Upper lobe of left lung (tissue), 6 donors: ENCODE measurements at regions not wholly inside any gene's neighbourhood (a gene's known extent, or its start where the extent isn't known, plus 50 kb on each side); places are given as distances from the start of the nearest gene placed in this dataset.

ENCODE experiments used
- ATAC-seq, 2 donors: fragments of 200-7000 bp; cut with Tn5 transposase; one replicate each; pipeline ENCODE4 v1.9.1; 2022; ENCODE audit warnings: mild to moderate bottlenecking in 2 of 2, moderate library complexity in 2 of 2; ENCODE audit not compliant: low FRiP score in 2 of 2
- DNase-seq, 2 donors: peaks; one replicate each; pipeline ENCODE4 v3.0.0-alpha.2; 2019 to 2020
- H3K27ac ChIP-seq, 4 donors: fragments of 200-600 bp; sonication (generic); one replicate each; pipeline ENCODE4 v1.5.1; 2016 to 2019
- H3K27me3 ChIP-seq, 4 donors: fragments of 200-600 bp; sonication (generic); one replicate each; pipeline ENCODE4 v1.5.1; 2017 to 2019
- H3K36me3 ChIP-seq, 4 donors: fragments of 200-600 bp; sonication (generic); one replicate each; pipeline ENCODE4 v1.5.1; 2016 to 2019
- H3K4me1 ChIP-seq, 4 donors: fragments of 200-600 bp; sonication (generic); one replicate each; pipeline ENCODE4 v1.5.1; 2018 to 2019
- H3K4me3 ChIP-seq, 4 donors: fragments of 200-600 bp; sonication (generic); one replicate each; pipeline ENCODE4 v1.5.1; 2017 to 2019; ENCODE audit warnings: mild to moderate bottlenecking in 2 of 4, moderate library complexity in 1 of 4
- H3K9me3 ChIP-seq, 4 donors: fragments of 200-600 bp; sonication (generic); one replicate each; pipeline ENCODE4 v1.5.1; 2018 to 2019
- EP300 ChIP-seq, 4 donors: sonication (generic); formaldehyde crosslinking; IDR thresholded peaks; one replicate each; pipeline ENCODE4 v1.5.1; 2017; ENCODE audit warnings: antibody characterized with exemption in 4 of 4, control low read depth in 2 of 4
- POLR2A ChIP-seq, 4 donors: fragments of 450-650 bp; IDR thresholded peaks; one replicate each; pipeline ENCODE4 v1.5.1; 2016 to 2017; ENCODE audit warnings: antibody characterized with exemption in 4 of 4, mild to moderate bottlenecking in 2 of 4
- POLR2AphosphoS5 ChIP-seq, 2 donors: sonication (generic); formaldehyde crosslinking; IDR thresholded peaks; one replicate each; pipeline ENCODE4 v1.5.1; 2017; ENCODE audit warnings: antibody characterized with exemption in 2 of 2
- WGBS, 2 donors: methylation state at CpG; one replicate each; pipeline ENCODE4 v1.1.5; 2017 to 2018; 5-methylcytosine and 5-hydroxymethylcytosine counted together
- TF ChIP-seq, protein P1 (sequence below), 6 experiments: fragments of 450-650 bp in 4 of 6; fragments of 200-600 bp in 2 of 6; sonication (generic) in 2 of 6; IDR thresholded peaks; one replicate each; pipeline ENCODE4 v1.5.1; 2016 to 2019; ENCODE audit warnings: antibody characterized with exemption in 6 of 6
- donor health status: DM: no; HTN: no; CAD: no; lungs with moderate emphysema.
- donor health status: DM: no; HTN: yes; CAD: no; lungs with severe emphysema.

DNA sequence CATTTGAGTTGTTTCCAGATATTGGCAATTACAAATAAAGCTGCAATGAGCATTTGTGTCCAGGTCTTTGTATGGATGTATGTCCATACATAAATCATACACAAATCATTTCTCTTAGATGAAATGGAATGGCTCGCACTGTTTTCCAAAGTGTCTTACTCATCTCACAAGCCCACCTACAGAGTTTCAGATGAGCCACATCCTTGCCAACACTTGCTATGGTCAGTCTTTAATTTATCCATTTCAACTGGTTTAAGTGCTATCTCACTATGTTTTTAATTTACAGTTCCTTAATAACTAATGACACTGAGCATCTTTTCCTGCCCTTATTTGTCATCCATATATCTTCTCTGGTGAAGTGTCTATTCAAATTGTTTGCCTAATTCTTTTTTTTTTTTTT lies 132.9 kb upstream of the DIO3 start:
- WGBS, 2 donors = 95 to 96% methylated on average over 1 of the region's 1 CpG
- H3K27me3 ChIP-seq = no peaks in the 10 kb centered on the region
- no peaks in the 10 kb centered on the region for H3K4me1 ChIP-seq
- DNase-seq (no peak), ATAC-seq (no peak)
- H3K27ac ChIP-seq = no peak overlapping the region
- H3K4me3 ChIP-seq = no peak overlapping the region
- H3K9me3 ChIP-seq = peaks cover 0 to 13% (median 4%) of the 10 kb centered on the region in 4 donors
- TF ChIP-seq POLR2AphosphoS5 (IDR thresholded peaks at IDR 0.05) = no peak
- TF ChIP-seq, protein P1, sequence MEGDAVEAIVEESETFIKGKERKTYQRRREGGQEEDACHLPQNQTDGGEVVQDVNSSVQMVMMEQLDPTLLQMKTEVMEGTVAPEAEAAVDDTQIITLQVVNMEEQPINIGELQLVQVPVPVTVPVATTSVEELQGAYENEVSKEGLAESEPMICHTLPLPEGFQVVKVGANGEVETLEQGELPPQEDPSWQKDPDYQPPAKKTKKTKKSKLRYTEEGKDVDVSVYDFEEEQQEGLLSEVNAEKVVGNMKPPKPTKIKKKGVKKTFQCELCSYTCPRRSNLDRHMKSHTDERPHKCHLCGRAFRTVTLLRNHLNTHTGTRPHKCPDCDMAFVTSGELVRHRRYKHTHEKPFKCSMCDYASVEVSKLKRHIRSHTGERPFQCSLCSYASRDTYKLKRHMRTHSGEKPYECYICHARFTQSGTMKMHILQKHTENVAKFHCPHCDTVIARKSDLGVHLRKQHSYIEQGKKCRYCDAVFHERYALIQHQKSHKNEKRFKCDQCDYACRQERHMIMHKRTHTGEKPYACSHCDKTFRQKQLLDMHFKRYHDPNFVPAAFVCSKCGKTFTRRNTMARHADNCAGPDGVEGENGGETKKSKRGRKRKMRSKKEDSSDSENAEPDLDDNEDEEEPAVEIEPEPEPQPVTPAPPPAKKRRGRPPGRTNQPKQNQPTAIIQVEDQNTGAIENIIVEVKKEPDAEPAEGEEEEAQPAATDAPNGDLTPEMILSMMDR (IDR thresholded peaks at IDR 0.05) = no peak
- no peak for TF ChIP-seq EP300 (IDR thresholded peaks at IDR 0.05)
- no peak for TF ChIP-seq POLR2A (IDR thresholded peaks at IDR 0.05)
- H3K36me3 ChIP-seq = no peaks in the 10 kb centered on the region

DNA sequence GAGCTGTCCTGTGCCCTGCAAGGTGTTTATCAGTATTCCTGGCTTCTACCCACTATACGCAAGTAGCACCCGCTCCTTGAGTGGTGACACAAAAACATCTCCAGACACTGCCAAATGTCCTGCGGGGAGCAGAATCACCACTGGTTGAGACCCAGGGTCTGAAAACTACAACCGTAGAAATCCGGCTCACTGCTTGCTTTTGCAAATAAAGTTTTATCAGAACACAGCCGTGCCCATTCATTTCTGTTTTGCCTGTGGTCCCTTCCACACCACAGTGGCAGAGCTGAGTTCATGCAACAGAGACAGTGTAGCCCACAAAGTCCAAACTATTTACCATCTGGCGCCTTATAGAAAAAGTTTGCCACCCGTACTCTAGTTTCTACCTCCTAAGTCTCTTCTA lies 125.7 kb upstream of the DIO3 start:
- H3K4me1 ChIP-seq = no peaks in the 10 kb centered on the region
- no peaks in the 10 kb centered on the region for H3K36me3 ChIP-seq
- TF ChIP-seq POLR2AphosphoS5 (IDR thresholded peaks at IDR 0.05) = no peak
- TF ChIP-seq, protein P1 (IDR thresholded peaks at IDR 0.05) = no peak
- TF ChIP-seq POLR2A (IDR thresholded peaks at IDR 0.05) = no peak
- TF ChIP-seq EP300 (IDR thresholded peaks at IDR 0.05) = no peak
- no peak overlapping the region for H3K27ac ChIP-seq
- no peak for DNase-seq
- ATAC-seq = no peak
- no peaks in the 10 kb centered on the region for H3K9me3 ChIP-seq
- WGBS, 2 donors = 91 to 98% methylated on average over 8 of the region's 8 CpGs
- H3K4me3 ChIP-seq = no peak overlapping the region
- no peaks in the 10 kb centered on the region for H3K27me3 ChIP-seq

DNA sequence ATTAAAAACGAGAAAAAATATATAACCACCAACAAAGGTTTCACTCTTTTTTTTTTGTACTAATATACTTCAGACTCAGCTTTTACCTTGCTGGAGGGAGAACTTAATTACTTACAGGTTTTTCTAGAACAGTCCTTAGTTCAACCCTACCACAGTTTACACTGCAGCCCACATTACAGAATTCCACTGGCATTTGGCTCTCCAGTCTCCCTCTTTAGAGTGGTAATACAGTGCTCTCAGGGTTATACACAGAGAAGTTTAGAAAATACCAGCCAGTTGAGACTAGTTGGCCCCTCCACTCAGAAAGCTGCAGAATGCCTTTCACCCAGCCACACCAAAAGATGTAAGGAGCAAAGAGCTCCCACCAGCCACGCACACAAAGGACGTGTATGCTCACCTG lies 122.3 kb upstream of the DIO3 start:
- WGBS, 2 donors = 64 to 68% methylated on average over 3 of the region's 3 CpGs
- ATAC-seq (no peak), DNase-seq (no peak)
- H3K4me1 ChIP-seq = no peaks in the 10 kb centered on the region
- H3K27ac ChIP-seq = no peak overlapping the region
- no peaks in the 10 kb centered on the region for H3K27me3 ChIP-seq
- H3K4me3 ChIP-seq = no peak overlapping the region
- TF ChIP-seq, protein P1 (IDR thresholded peaks at IDR 0.05) = no peak
- TF ChIP-seq EP300 (IDR thresholded peaks at IDR 0.05) (no peak), POLR2A (IDR thresholded peaks at IDR 0.05) (no peak), POLR2AphosphoS5 (IDR thresholded peaks at IDR 0.05) (no peak)
- H3K36me3 ChIP-seq = no peaks in the 10 kb centered on the region
- no peaks in the 10 kb centered on the region for H3K9me3 ChIP-seq

DNA sequence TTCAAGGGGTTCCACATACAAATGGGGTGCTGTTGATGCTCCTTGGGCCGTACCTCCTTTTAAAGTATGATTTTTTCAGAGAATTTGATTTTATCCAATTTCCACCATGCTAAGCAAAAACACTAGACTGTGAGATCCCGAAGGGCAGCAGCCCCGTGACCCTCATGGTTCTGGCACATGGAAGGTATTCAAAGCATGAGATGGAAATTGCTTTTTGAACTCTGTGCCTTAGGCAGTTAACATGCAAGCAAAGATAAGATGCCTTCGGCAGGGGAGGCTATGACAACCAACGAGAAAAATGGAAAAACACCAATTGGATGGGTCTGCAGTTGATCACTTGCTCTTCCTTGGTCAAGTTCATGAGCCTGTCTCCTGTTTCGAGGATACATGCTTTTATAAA lies 120.8 kb upstream of the DIO3 start:
- Histone ChIP-seq H3K4me3 (no peak overlapping the region), H3K27me3 (no peaks in the 10 kb centered on the region), H3K9me3 (no peaks in the 10 kb centered on the region), H3K36me3 (no peaks in the 10 kb centered on the region), H3K4me1 (no peaks in the 10 kb centered on the region), H3K27ac (no peak overlapping the region)
- DNase-seq (no peak), ATAC-seq (no peak)
- TF ChIP-seq POLR2AphosphoS5 (IDR thresholded peaks at IDR 0.05) = no peak
- no peak for TF ChIP-seq POLR2A (IDR thresholded peaks at IDR 0.05)
- TF ChIP-seq EP300 (IDR thresholded peaks at IDR 0.05) = no peak
- TF ChIP-seq, protein P1 (IDR thresholded peaks at IDR 0.05) = no peak
- 75 to 80% methylated on average over 6 of the region's 6 CpGs for WGBS, 2 donors

DNA sequence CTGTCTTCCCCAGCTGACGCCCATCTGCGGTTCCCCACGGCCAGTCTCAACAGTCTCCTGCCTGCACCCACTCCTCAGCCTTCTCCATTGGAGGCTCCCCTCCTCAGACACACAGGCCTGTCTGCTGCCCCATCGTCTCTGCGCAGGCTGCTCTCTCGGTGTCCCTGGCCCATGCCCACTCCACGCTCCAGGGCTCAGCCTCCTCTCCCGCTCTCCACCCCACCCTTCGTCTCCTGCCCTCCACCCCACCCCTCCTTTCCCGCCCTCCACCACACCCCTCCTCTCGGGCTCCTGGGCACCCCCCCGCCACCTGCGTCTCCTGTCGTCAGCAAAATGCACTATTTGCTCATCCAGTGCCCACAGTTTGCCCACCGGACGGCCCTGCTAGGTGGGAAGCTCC lies 119.6 kb upstream of the DIO3 start:
- no peak overlapping the region for H3K4me3 ChIP-seq
- WGBS, 2 donors = 89 to 95% methylated on average over 16 of the region's 16 CpGs
- DNase-seq = peak in 1 of 2 donors; percentile 57
- TF ChIP-seq, protein P1 (IDR thresholded peaks at IDR 0.05) = no peak
- TF ChIP-seq POLR2AphosphoS5 (IDR thresholded peaks at IDR 0.05) (no peak), POLR2A (IDR thresholded peaks at IDR 0.05) (no peak), EP300 (IDR thresholded peaks at IDR 0.05) (no peak)
- H3K27ac ChIP-seq = no peak overlapping the region
- peak in 1 of 2 donors; percentile 39 for ATAC-seq
- no peaks in the 10 kb centered on the region for H3K27me3 ChIP-seq
- no peaks in the 10 kb centered on the region for H3K9me3 ChIP-seq
- H3K4me1 ChIP-seq = no peaks in the 10 kb centered on the region
- no peaks in the 10 kb centered on the region for H3K36me3 ChIP-seq
